ENCODE measurements at regions not wholly inside any gene's neighbourhood (a gene's known extent, or its start where the extent isn't known, plus 50 kb on each side); places are given as distances from the start of the nearest gene placed in this dataset.

DNA sequence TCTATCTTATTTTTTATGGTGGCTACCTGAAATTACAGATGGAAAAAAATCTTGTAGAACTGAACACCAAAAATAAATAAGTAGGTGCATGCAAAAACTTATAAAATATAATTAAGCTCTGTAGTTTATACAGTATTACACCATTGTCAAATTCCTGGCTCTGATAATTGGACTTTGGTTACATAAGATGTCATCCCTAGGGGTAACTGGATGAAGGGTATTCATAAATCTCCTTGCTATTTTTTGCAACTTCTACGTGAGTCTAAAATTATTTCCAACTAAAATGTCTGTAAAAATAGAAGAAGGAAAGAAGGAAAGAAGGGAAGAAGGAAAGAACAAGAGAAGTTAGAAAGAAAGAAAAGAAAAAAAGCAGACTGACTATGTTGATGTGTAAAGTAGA is 716.6 kb downstream of the BCL11B start:
- Mint-ChIP-seq H3K4me1 (ENCODE audit: low read depth) (no peaks in the 10 kb centered on the region), H3K4me3 (no peak overlapping the region), H3K27ac (no peak overlapping the region), H3K9me3 (peaks cover 6% of the 10 kb centered on the region), H3K27me3 (ENCODE audit: insufficient read depth) (peaks cover 2% of the 10 kb centered on the region), H3K36me3 (ENCODE audit: low read depth) (no peaks in the 10 kb centered on the region)
- DNase-seq (ENCODE audit: low spot score) = no peak
- intact Hi-C loops (cut with micrococcal nuclease) = no loop called here

DNA sequence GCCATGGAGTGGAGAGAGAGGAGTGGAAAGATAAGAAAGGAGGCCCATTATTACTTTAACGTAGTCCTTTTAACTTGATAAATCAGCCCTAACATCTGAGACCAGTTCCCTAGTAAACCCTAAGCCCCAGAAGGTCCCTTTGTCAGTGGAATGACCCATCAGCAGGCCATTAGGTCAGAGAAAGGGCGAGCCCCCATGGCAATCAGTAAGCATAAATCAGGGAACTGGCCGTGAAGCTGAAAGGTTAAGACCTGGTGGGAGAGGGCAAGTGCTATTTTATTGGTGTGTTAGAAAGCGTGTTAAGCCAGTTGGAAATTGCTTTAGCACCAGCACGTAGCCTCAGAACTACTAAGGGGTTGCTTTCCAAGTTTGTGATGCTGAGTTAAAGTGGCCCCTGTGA is 708.0 kb downstream of the BCL11B start:
- Mint-ChIP-seq H3K27me3 (ENCODE audit: insufficient read depth) (peaks cover 1% of the 10 kb centered on the region), H3K9me3 (no peaks in the 10 kb centered on the region), H3K4me1 (ENCODE audit: low read depth) (no peaks in the 10 kb centered on the region), H3K4me3 (no peak overlapping the region), H3K27ac (no peak overlapping the region), H3K36me3 (ENCODE audit: low read depth) (no peaks in the 10 kb centered on the region)
- DNase-seq (ENCODE audit: low spot score) = no peak
- intact Hi-C loops (cut with micrococcal nuclease) = no loop called here

DNA sequence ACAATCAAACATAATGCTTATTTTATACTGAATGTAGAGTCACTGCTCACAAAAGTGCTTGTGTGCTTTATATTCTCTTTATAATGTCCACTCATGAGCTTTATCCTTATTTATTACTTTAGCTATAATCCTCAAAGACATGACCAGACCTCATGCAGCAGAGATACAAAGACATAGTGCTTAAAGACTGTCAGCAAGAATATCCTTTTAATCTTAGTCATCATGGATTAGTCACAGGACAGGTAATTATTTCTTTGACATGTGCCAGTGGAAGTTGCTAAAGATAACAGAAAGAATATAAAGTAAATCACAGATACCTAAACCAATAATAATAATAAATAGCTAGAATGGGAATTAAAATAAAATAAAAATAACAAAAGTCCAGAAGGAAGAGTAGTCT is 707.5 kb downstream of the BCL11B start:
- peaks cover 1% of the 10 kb centered on the region for H3K27me3 Mint-ChIP-seq (ENCODE audit: insufficient read depth)
- no peaks in the 10 kb centered on the region for H3K36me3 Mint-ChIP-seq (ENCODE audit: low read depth)
- H3K27ac Mint-ChIP-seq = no peak overlapping the region
- no peaks in the 10 kb centered on the region for H3K4me1 Mint-ChIP-seq (ENCODE audit: low read depth)
- H3K4me3 Mint-ChIP-seq = no peak overlapping the region
- DNase-seq (ENCODE audit: low spot score) = no peak
- H3K9me3 Mint-ChIP-seq = no peaks in the 10 kb centered on the region
- intact Hi-C loops (cut with micrococcal nuclease) = no loop called here

DNA sequence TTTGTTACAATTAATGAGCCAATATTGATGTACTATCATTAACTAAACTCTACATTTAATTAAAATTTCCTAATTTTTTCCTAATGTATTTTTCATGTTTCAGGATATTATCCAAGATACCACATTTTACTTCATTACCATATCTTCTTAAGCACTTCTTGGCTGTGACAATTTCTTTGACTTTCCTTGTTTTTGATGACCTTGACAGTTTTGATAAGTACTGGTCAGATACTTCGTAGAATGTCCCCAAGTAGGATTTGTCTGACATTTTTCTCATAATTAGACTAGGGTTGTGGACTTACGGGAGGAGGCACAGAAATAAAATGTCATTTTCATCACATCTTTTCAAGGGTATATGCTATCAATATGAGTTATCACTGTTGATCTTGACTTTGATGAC is 700.9 kb downstream of the BCL11B start:
- intact Hi-C loops (cut with micrococcal nuclease) = no loop called here
- no peaks in the 10 kb centered on the region for H3K36me3 Mint-ChIP-seq (ENCODE audit: low read depth)
- H3K27me3 Mint-ChIP-seq (ENCODE audit: insufficient read depth) = no peaks in the 10 kb centered on the region
- H3K4me1 Mint-ChIP-seq (ENCODE audit: low read depth) = no peaks in the 10 kb centered on the region
- H3K4me3 Mint-ChIP-seq = no peak overlapping the region
- H3K27ac Mint-ChIP-seq = no peak overlapping the region
- H3K9me3 Mint-ChIP-seq = no peaks in the 10 kb centered on the region
- no peak for DNase-seq (ENCODE audit: low spot score)

DNA sequence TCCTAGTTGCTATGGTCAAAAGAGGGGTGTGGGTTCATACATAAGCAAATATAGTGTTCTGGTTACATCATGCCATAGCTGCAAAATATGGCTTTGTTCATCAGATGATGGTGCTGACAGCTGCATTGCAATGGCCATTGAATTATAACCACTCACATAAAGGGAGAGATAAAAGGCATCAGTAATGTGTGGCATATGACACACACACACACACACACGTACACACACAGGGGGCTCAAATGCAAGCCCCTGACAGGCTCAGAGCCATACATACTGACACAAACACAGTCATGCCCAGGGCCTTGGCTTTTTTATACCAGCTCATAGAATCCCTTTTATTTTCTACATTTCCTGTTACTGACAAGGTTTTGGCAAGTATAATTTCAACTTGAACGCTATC is 698.9 kb downstream of the BCL11B start:
- Mint-ChIP-seq H3K27ac (no peak overlapping the region), H3K36me3 (ENCODE audit: low read depth) (no peaks in the 10 kb centered on the region)
- intact Hi-C loops (cut with micrococcal nuclease) = no loop called here

DNA sequence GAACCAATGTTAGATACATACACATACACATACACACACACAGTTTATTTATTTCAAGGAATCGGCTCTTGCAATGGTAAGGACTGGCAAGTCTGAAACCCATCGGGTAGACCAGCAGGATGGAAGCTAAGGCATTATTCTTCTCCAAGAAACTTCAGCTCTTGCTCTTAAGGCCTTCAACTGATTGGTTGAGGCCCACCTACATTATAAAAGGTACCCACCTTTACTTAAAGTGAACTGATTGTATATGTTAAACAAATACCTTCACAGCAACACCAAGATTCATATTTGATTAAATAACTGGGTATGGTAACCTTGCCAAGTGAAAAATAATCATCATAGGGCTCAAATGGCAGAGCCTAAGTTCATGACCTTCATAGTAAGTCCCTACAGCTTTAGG is 695.5 kb downstream of the BCL11B start:
- H3K36me3 Mint-ChIP-seq (ENCODE audit: low read depth) = no peaks in the 10 kb centered on the region
- H3K4me1 Mint-ChIP-seq (ENCODE audit: low read depth) = no peaks in the 10 kb centered on the region
- H3K4me3 Mint-ChIP-seq = no peak overlapping the region
- no peak for DNase-seq (ENCODE audit: low spot score)
- no peak overlapping the region for H3K27ac Mint-ChIP-seq
- no peaks in the 10 kb centered on the region for H3K9me3 Mint-ChIP-seq
- intact Hi-C loops (cut with micrococcal nuclease) = no loop called here
- peaks cover 2% of the 10 kb centered on the region for H3K27me3 Mint-ChIP-seq (ENCODE audit: insufficient read depth)

More for the DNA sequence above, 698.9 kb downstream of the BCL11B start:
- DNase-seq (ENCODE audit: low spot score) = no peak
- no peak overlapping the region for H3K4me3 Mint-ChIP-seq
- no peaks in the 10 kb centered on the region for H3K9me3 Mint-ChIP-seq
- no peaks in the 10 kb centered on the region for H3K27me3 Mint-ChIP-seq (ENCODE audit: insufficient read depth)
- H3K4me1 Mint-ChIP-seq (ENCODE audit: low read depth) = no peaks in the 10 kb centered on the region

DNA sequence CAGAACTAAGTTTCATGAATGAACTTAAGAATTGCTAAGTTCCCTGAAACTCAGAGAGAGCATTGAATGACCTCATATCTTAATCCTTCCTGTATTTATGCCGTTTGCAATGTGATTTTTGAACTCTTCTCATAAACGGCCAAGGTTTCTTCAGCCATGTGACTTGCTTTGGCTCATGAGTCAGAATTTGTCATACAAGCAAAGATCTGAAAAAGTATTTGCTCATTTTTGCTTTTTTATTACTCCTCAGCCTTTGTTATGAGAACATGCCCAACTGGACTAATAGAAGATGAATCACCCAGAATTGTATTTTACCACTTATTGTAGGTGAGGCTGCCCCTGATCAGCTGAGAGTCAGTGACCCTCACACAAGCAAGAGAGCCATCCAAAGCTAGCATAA is 693.8 kb downstream of the BCL11B start:
- H3K4me3 Mint-ChIP-seq = no peak overlapping the region
- intact Hi-C loops (cut with micrococcal nuclease) = no loop called here
- H3K9me3 Mint-ChIP-seq = no peaks in the 10 kb centered on the region
- H3K27me3 Mint-ChIP-seq (ENCODE audit: insufficient read depth) = peaks cover 2% of the 10 kb centered on the region
- H3K4me1 Mint-ChIP-seq (ENCODE audit: low read depth) = no peaks in the 10 kb centered on the region
- H3K27ac Mint-ChIP-seq = no peak overlapping the region
- DNase-seq (ENCODE audit: low spot score) = no peak
- H3K36me3 Mint-ChIP-seq (ENCODE audit: low read depth) = no peaks in the 10 kb centered on the region

DNA sequence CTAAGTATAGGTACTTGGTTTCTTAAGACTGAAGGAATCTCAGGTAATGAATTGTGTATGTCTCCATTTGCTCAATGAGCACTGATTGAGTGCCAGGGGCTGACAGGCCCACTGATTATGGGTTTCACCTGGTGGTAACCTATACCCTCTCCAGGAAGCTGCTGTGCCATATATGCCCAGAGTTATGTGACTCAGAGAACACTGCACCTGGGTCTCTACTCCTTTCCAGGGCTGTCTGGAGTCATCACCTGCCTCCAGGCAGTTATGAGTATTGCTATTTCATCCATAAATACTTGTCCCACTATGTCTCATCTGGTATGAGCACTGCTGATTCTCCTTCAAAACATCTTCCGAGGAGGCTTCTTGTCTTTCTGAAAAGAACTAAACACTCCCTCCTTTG is 692.9 kb downstream of the BCL11B start:
- Mint-ChIP-seq H3K9me3 (no peaks in the 10 kb centered on the region), H3K27ac (no peak overlapping the region), H3K4me1 (ENCODE audit: low read depth) (no peaks in the 10 kb centered on the region), H3K4me3 (no peak overlapping the region), H3K27me3 (ENCODE audit: insufficient read depth) (peaks cover 2% of the 10 kb centered on the region), H3K36me3 (ENCODE audit: low read depth) (no peaks in the 10 kb centered on the region)
- intact Hi-C loops (cut with micrococcal nuclease) = no loop called here
- no peak for DNase-seq (ENCODE audit: low spot score)

DNA sequence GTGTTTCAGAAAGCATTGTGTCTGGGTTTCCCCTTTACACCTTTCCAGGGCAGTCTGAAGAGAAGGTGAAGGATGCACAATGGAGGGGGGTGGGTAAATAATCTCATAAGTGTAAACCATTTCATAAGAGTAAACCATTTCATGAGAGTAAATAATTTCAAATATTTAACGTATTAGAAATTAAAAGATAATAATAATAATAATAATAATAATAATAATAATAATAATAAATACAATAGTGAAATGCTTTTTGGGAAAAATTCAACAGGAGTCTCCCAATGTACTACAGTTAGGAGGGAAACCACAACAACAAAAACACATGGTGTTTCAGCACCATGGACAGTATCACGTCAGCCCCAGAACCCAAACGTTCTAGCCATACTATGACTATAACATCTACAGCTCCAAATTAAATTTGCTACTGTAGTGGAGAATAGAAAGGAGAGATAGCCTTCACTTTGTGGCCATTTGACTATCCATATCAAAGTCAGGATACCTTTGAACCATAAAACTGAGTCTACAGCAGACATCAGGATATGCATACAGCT is 691.8 kb downstream of the BCL11B start:
- Mint-ChIP-seq H3K27ac (no peak overlapping the region), H3K4me1 (ENCODE audit: low read depth) (no peaks in the 10 kb centered on the region), H3K9me3 (no peaks in the 10 kb centered on the region), H3K36me3 (ENCODE audit: low read depth) (no peaks in the 10 kb centered on the region), H3K27me3 (ENCODE audit: insufficient read depth) (peaks cover 2% of the 10 kb centered on the region), H3K4me3 (no peak overlapping the region)
- intact Hi-C loops (cut with micrococcal nuclease) = no loop called here
- peak; percentile 6 for DNase-seq (ENCODE audit: low spot score)

DNA sequence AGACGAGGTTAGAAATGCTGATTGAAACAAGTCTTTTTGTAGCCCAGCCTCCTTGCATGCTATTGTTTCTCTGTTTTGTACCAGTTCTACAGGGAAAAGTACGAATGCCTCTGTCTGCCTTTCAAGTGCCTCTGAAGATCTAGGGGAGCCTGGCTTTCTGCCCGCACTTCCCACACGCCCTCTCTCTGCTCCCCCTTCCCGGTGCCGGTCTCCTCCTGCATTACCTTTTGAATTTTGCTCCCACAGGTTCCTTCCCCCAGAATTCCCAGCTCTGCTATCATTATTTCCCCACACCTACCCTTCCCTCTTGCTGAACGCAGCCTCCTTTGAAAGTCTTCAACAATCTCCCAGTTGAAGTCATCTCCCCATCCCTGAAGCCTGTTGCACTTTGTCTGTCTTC is 689.7 kb downstream of the BCL11B start:
- Mint-ChIP-seq H3K4me3 (no peak overlapping the region), H3K4me1 (ENCODE audit: low read depth) (no peaks in the 10 kb centered on the region), H3K36me3 (ENCODE audit: low read depth) (no peaks in the 10 kb centered on the region), H3K27ac (no peak overlapping the region), H3K9me3 (no peaks in the 10 kb centered on the region), H3K27me3 (ENCODE audit: insufficient read depth) (peaks cover 2% of the 10 kb centered on the region)
- intact Hi-C loops (cut with micrococcal nuclease) = no loop called here
- no peak for DNase-seq (ENCODE audit: low spot score)

DNA sequence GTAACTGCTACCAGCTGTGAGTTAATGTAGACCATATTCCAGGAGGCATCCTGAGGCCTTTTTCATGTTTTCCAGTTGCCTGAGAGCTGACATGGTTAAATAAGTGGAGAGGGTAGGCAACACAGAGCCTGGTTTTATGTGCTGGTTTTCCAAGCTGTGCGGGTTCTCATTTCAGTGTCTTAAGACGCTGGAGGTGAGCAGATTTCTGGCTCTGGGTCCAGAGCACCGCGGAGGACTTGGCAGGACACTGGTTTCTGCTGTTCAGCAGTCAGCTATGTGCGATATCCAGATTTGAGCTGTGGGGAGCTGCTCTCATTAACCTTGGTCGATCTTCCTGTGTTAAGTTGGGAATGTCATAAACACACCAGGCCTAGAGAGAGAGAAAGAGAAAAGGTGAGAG is 680.8 kb downstream of the BCL11B start:
- Mint-ChIP-seq H3K4me3 (no peak overlapping the region), H3K27ac (no peak overlapping the region), H3K4me1 (ENCODE audit: low read depth) (no peaks in the 10 kb centered on the region), H3K9me3 (peaks cover 3% of the 10 kb centered on the region), H3K27me3 (ENCODE audit: insufficient read depth) (no peaks in the 10 kb centered on the region), H3K36me3 (ENCODE audit: low read depth) (peaks cover 1% of the 10 kb centered on the region)
- DNase-seq (ENCODE audit: low spot score) = no peak
- intact Hi-C loops (cut with micrococcal nuclease) = no loop called here

DNA sequence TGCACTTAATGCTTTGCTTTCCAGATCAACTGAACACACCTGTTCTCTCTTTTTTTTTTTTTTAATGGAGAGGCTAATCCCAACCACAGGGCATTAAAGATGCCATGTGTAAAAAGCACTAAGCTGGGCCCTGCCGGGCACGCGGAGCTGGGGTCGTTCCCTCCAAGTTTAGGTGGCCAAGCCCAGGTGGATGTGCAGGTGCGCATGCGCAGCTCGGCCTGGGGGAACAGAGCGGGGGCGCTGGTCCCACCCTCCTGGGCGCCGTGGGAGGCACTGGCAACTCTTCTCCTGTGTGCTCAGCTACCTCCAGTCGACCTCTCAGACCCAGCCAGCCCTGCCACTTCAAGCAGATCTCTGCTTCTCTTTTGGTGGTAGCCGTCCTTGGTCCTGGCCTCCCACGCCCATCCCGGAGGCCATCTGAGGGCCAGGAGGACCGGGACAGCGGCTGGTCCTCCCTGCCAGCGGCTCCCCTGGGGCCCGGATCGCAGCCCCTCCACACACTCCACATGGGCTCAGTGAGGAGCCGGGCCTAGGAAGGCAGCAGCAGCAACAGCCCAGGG is 679.3 kb downstream of the BCL11B start:
- Mint-ChIP-seq H3K9me3 (peaks cover 17% of the 10 kb centered on the region), H3K27ac (no peak overlapping the region), H3K4me3 (no peak overlapping the region), H3K4me1 (ENCODE audit: low read depth) (no peaks in the 10 kb centered on the region), H3K27me3 (ENCODE audit: insufficient read depth) (no peaks in the 10 kb centered on the region), H3K36me3 (ENCODE audit: low read depth) (peaks cover 4% of the 10 kb centered on the region)
- intact Hi-C loops (cut with micrococcal nuclease) = no loop called here
- DNase-seq (ENCODE audit: low spot score) = no peak

DNA sequence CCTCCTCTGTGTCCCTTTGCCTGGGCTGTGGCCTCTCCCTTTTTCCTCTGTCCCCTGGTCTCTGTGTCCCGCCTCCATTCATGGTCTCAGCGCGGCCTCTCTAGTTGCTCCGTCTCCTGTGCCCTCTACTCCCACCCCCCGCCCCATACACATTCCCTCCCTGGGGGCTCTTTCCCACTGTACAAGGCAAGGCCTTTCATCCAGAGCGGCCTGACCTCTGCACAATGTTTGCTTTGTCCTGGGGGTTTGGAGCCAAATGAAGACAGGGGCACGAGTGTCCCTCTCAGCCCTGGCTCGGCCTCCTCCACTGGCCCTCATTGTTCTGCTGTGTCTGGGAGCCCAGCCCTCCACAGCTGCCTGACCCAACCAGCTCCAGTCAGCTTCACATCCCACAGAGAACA is 678.6 kb downstream of the BCL11B start:
- peaks cover 17% of the 10 kb centered on the region for H3K9me3 Mint-ChIP-seq
- DNase-seq (ENCODE audit: low spot score) = no peak
- intact Hi-C loops (cut with micrococcal nuclease) = no loop called here
- H3K4me1 Mint-ChIP-seq (ENCODE audit: low read depth) = no peaks in the 10 kb centered on the region
- H3K27me3 Mint-ChIP-seq (ENCODE audit: insufficient read depth) = no peaks in the 10 kb centered on the region
- peaks cover 4% of the 10 kb centered on the region for H3K36me3 Mint-ChIP-seq (ENCODE audit: low read depth)
- H3K27ac Mint-ChIP-seq = no peak overlapping the region
- H3K4me3 Mint-ChIP-seq = no peak overlapping the region

DNA sequence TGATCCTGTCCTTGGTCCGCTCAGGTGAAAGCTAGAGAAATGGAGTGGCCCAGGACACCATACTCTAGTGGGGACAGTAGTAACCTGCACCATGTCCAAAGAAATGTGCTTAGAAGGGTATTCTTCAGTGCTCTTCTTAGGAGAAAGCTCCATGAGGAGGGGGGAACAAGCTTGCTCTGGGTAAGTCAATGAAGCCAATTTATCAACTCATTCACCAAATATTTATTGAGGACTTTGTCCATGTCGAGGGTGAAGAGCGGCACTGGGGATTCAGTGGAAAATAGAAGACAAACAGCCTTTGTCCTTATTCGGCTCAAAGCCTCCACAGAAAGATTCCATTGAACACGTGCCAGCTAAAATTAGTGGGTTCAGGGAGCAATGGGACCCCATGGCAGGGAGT is 677.8 kb downstream of the BCL11B start:
- H3K4me3 Mint-ChIP-seq = no peak overlapping the region
- DNase-seq (ENCODE audit: low spot score) = no peak
- H3K9me3 Mint-ChIP-seq = peaks cover 17% of the 10 kb centered on the region
- no peaks in the 10 kb centered on the region for H3K27me3 Mint-ChIP-seq (ENCODE audit: insufficient read depth)
- intact Hi-C loops (cut with micrococcal nuclease) = no loop called here
- H3K36me3 Mint-ChIP-seq (ENCODE audit: low read depth) = peaks cover 4% of the 10 kb centered on the region
- no peak overlapping the region for H3K27ac Mint-ChIP-seq
- H3K4me1 Mint-ChIP-seq (ENCODE audit: low read depth) = no peaks in the 10 kb centered on the region
